ENCODE measurements at regions not wholly inside any gene's neighbourhood (a gene's known extent, or its start where the extent isn't known, plus 50 kb on each side); places are given as distances from the start of the nearest gene placed in this dataset.
"Not testable (repeated sequence)": the region's sequence is repeated elsewhere in the genome, so short reads cannot be mapped to it uniquely, and the experiment has no call there.

- DNase-seq: no peak
These were observed 89.4 kb upstream of the AFDN start for GRCh38 chr6:167737205-167737830.

DNA sequence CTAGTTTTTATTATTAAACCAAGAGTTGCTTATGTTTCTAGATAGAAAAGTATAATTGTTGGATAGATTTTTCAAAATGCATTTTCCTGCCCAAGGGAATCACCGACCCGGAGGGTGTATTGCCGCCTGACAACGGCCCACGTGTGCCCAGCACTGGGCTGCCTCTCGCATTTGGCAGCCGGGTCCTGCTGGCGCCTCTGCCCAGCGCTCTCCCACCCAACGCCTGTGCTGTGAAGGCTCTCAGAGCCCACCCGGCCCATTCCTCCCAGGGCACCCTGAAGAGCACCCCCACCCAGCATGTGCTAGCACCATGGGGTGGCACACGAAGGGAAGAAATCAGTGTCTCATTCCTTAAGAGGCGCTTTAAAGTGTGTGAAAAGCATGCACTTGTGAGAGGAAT, 88.3 kb upstream of the AFDN start:
- no peak for DNase-seq

- no peak for DNase-seq
These were observed 86.8 kb upstream of the AFDN start for GRCh38 chr6:167739721-167740475.

DNA sequence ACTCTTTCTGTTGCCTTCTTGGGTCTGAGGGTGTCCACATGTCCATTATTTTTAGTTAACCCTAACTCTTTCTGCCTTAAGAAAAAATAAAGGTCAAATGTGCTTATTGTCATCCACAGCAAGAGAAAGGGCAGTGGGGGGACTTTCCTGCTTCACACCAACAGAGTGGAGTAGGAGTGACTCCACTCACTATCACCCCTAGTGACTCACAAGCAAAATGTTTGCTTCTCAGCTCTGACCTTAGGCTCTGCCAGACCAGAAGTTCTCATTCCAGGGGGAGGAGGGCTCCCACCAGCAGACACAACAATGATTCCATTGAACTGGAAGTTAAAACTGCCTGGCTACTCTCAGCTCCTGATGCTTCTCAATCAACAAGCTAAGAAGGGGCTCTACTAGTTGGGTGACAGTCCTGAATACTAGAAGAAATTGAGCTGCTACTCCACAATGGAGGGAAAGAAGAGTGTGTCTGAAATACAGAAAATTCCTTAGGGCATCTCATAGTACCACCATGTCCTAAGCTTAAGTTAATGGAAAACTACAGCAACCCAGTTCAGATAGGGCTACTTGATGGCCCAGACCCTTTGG, 83.9 kb upstream of the AFDN start:
- DNase-seq: peak in 1 of 2 donors; percentile 18

DNA sequence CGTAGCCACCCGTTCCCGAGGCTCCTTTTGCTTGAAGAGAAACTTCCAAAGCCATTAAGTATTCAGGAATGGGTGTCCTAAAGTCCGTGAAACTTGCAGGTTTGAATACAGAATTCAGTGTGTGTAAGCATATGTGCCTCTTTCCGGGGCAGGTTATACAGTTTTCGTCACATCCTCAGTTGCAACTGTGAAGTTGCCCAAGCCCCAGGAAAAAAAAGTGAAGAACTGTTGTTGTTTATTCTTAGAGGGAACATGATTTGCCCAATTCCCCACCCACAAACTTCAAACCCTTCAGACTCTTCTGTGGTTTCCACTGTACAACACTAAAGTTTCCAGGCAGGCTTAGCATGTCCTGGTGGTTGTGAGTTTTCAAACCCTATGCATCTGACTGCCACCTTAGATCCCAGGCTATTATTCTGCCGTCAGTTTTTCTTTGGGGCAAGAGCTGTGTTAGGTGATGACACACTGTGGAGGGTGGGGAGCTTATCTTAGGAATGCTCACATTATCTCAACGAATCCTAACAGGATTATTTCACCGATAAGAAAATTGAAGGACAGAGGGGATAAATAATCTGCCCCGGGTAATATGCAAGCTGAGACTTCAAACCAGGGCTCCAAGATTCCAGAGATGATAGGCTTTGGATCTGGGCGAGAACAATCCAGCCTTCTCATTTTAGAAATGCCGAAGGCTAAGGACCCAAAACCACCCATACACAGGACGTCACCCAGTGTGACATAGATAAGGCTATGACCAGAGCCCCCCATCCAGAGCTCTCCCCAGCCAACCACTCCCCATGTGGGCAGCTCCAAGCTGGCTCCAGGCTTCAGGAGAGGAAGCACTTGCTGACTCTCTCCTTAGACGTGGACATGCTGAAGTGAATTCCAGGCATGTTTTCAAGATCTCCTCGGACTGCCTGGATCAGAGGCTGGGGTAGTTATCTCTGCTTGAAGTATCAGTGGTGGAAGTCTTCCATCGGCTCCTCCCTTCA, 81.7 kb upstream of the AFDN start:
- DNase-seq: peak; percentile 5 to 36

- no peak for DNase-seq
These were observed 80.9 kb upstream of the AFDN start for GRCh38 chr6:167745670-167746389.

DNA sequence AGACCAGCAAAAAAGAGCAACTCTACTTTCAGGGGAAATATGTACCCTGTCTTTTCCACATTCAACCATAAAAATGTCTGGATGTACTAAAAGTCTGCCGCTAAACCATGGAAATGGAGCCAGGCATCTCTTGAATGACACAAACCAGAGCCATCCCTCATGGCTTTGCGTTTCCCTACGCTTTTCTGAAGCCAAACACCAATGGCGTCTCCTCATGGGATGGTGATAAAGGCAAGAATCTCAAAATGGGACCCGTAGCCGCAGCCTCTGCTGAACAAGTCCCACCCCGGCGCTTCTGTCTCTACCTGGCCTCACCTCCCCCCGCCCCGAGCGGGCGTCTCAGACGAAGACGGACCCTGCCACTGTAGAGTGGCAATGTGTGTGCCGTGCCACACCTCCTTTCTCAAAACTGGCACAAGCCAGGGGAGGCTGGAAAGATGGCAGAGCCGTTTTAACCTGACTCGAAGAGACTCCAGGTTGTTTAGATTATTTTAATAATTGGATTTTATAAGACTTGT, 80.3 kb upstream of the AFDN start:
- DNase-seq: no peak

- DNase-seq: no peak
These were observed 79.7 kb upstream of the AFDN start for GRCh38 chr6:167746975-167747374.

GRCh38 chr6:167747645-167748044, 79.1 kb upstream of the AFDN start:
- DNase-seq: no peak

DNA sequence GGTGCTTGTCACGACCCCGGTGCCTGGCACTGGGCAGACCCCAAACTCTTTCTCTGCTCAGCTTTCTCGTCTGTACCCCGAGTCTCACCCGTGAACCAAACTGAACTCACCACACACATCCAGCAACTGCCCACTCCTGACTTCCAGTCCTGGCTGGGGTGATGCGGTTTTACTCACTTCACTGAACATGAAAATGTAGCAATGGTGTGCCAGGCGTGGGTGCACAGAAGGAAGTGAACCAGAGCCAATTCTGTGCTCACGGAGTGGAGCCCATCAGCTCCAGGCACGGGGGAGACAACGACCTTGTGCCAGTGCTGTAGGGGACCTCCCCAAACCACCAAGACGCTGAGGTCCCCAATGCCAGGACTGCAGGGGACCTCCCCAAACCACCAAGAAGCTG, 78.7 kb upstream of the AFDN start:
- no peak for DNase-seq

GRCh38 chr6:167748458-167749379, 78.0 kb upstream of the AFDN start:
- no peak for DNase-seq

DNA sequence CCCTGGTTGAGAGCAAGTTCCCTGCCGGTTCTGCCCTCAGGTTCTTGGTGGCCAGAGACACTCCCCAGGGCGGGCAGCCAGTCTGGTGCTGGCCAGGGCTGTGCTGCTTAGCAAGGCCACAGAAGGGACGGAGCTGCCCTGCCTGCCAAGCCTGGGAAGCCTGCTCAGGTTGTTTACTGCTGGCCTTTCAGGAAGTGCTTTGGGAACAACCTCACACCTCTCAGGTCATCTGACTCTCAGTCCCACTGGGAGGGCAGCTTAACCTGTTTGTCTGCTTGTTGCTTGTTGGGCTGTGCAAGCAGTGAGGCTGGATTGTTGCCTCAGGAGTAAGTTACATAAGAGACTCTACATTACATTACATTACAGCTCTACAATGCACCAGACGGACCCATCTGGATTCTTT, 75.8 kb upstream of the AFDN start:
- no peak for DNase-seq

- no peak for DNase-seq
These were observed 75.1 kb upstream of the AFDN start for GRCh38 chr6:167751579-167752115.

DNA sequence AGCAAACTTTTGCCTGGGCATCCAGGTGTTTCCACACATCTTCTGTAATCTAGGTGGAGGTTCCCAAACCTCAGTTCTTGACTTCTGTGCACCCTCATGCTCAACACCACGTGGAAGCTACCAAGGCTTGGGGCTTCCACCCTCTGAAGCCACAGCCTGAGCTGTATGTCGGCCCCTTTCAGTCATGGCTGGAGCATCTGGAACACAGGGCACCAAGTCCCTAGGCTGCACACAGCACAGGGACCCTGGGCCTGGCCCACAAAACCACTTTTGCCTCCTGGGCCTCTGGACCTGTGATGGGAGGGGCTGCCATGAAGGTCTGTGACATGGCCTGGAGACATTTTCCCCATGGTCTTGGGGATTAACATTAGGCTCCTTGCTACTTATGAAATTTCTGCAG, 73.4 kb upstream of the AFDN start:
- DNase-seq: not testable (repeated sequence)

GRCh38 chr6:167754691-167755090, 72.0 kb upstream of the AFDN start:
- DNase-seq: no peak

DNA sequence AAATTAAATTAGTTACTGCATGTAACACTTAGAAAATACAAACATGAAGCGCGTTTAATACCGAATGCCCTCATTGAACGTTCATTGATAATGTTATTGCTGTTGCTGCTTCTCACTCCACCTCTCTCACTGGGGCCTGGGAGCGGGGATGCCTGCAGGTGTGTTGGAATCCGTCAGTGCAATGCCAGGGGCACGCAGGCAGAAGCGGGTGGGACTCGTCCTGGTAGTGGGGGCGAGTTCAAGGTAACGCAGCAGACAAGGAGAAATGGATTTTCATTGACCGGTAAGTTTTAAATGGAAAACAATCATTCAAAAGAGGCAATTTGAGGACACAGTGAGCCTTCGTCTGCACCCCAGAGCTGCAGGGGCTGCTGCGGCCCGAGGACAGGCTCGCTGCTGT, 71.2 kb upstream of the AFDN start:
- no peak for DNase-seq

DNA sequence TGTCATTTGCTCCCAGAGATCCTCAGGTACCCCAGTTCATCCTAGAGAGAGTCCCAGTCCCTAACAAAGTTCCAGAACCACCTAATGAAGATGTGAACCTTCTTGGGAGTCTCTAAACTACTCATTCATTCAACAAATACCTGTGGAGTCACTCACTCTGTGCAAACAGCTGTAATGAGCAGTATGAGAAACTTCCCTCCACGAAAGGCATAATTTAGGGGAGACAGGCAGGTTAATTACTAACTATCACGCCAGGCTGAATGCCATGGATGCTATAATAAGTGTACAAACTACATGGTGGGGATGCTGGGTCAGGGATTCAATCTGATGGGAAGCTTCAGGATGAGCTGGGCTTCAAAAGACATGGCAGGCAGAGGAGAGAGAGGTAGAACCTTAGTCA, 70.1 kb upstream of the AFDN start:
- no peak for DNase-seq

- DNase-seq: no peak
These were observed 69.5 kb upstream of the AFDN start for GRCh38 chr6:167757249-167757648.

GRCh38 chr6:167757821-167758220, 68.9 kb upstream of the AFDN start:
- no peak for DNase-seq

GRCh38 chr6:167758309-167759023, 68.2 kb upstream of the AFDN start:
- no peak for DNase-seq
